Stomach (tissue), 8 donors: ENCODE measurements at regions not wholly inside any gene's neighbourhood (a gene's known extent, or its start where the extent isn't known, plus 50 kb on each side); places are given as distances from the start of the nearest gene placed in this dataset.
A peak's percentile ranks its signal among the peaks of the same experiment; 100 is the strongest.

Experiments
- DNase-seq, 2 donors: peaks; one replicate each; pipeline versions ENCODE4 v3.0.0 to v3.0.0-alpha.2; 2013 to 2019
- H3K27ac ChIP-seq, 5 donors: fragments of 200-600 bp in 4 of 5; sonication (generic) in 4 of 5; one replicate each; pipeline ENCODE4 v1.5.1; 2013 to 2019; ENCODE audit warnings: mild to moderate bottlenecking in 1 of 5, moderate library complexity in 1 of 5
- H3K27me3 ChIP-seq, 3 donors: fragments of 200-600 bp; sonication (generic); one replicate each; pipeline ENCODE4 v1.5.1; 2017 to 2019; ENCODE audit warnings: mixed run types in 1 of 3
- H3K36me3 ChIP-seq, 4 donors: fragments of 200-600 bp; sonication (generic); 1 replicate in 3 of 4; 2 replicates in 1 of 4; pipeline ENCODE4 v1.5.1; 2016 to 2019
- H3K4me1 ChIP-seq, 4 donors: fragments of 200-600 bp; sonication (generic); one replicate each; pipeline ENCODE4 v1.5.1; 2016 to 2019
- H3K4me3 ChIP-seq, 4 donors: fragments of 200-600 bp; sonication (generic) in 3 of 4; one replicate each; pipeline ENCODE4 v1.5.1; 2016 to 2019; ENCODE audit warnings: mild to moderate bottlenecking in 1 of 4
- H3K9me3 ChIP-seq, 4 donors: fragments of 200-600 bp; sonication (generic); one replicate each; pipeline ENCODE4 v1.5.1; 2016 to 2019
- CTCF ChIP-seq, 7 experiments: fragments of 450-650 bp in 4 of 7; fragments of 200-600 bp in 3 of 7; sonication (generic) in 3 of 7; IDR thresholded peaks; one replicate each; pipeline ENCODE4 v1.5.1; 2016 to 2019; ENCODE audit warnings: antibody characterized with exemption in 7 of 7, control low read depth in 2 of 7, mild to moderate bottlenecking in 1 of 7
- EP300 ChIP-seq: sonication (generic); formaldehyde crosslinking; IDR thresholded peaks from one replicate; pipeline ENCODE4 v1.6.1; 2017; ENCODE audit warnings: antibody characterized with exemption
- POLR2A ChIP-seq, 4 donors: fragments of 450-650 bp; IDR thresholded peaks; one replicate each; pipeline ENCODE4 v1.6.1; 2016; ENCODE audit warnings: antibody characterized with exemption in 4 of 4, control low read depth in 2 of 4, mild to moderate bottlenecking in 1 of 4, moderate library complexity in 1 of 4
- POLR2AphosphoS5 ChIP-seq, 3 donors: sonication (generic); formaldehyde crosslinking; IDR thresholded peaks; one replicate each; pipeline ENCODE4 v1.6.1; 2016; ENCODE audit warnings: antibody characterized with exemption in 3 of 3
- WGBS, 5 donors: extraction: QIAGEN DNeasy Blood & Tissue Kit in 3 of 5; methylation state at CpG; one replicate each; pipeline versions ENCODE4 v1.1.5 to v1.1.7; 2013 to 2018; 5-methylcytosine and 5-hydroxymethylcytosine counted together
- intact Hi-C: fragments of 100-400 bp; cut with DNase I; formaldehyde crosslinking; loops from one replicate; pipeline ENCODE4 v1.15.1; 2023; ENCODE audit warnings: low total_unique reads
- donor health status: healthy with polysubstance abuse.
- donor health status: Bipolar disorder and iron deficiency.
- donor health status: healthy.

GRCh38 chr7:25517906-25518305, 289.6 kb upstream of the NPVF start:
- no peak overlapping the region for H3K27ac ChIP-seq
- TF ChIP-seq POLR2A (IDR thresholded peaks at IDR 0.05) (no peak), CTCF (IDR thresholded peaks at IDR 0.05) (no peak), EP300 (no peak), POLR2AphosphoS5 (IDR thresholded peaks at IDR 0.05) (no peak)
- intact Hi-C loops = no loop called here
- H3K36me3 ChIP-seq = no peaks in the 10 kb centered on the region
- DNase-seq = no peak
- H3K27me3 ChIP-seq = no peaks in the 10 kb centered on the region
- no peaks in the 10 kb centered on the region for H3K9me3 ChIP-seq
- H3K4me3 ChIP-seq = no peak overlapping the region
- 73 to 89% (median 83%) methylated on average over 2 of the region's 2 CpGs for WGBS, 5 donors
- H3K4me1 ChIP-seq = no peaks in the 10 kb centered on the region

GRCh38 chr7:25520017-25520416, 291.7 kb upstream of the NPVF start:
- DNase-seq = peak in 1 of 2 donors; percentile 14
- intact Hi-C loops = no loop called here
- no peak overlapping the region for H3K27ac ChIP-seq
- H3K4me1 ChIP-seq = no peaks in the 10 kb centered on the region
- H3K27me3 ChIP-seq = no peaks in the 10 kb centered on the region
- no peaks in the 10 kb centered on the region for H3K36me3 ChIP-seq
- TF ChIP-seq POLR2A (IDR thresholded peaks at IDR 0.05) (no peak), EP300 (no peak)
- WGBS, 5 donors = 63 to 74% (median 68%) methylated on average over 5 of the region's 5 CpGs
- no peak overlapping the region for H3K4me3 ChIP-seq
- no peaks in the 10 kb centered on the region for H3K9me3 ChIP-seq

- H3K27me3 ChIP-seq = no peaks in the 10 kb centered on the region
- no peak overlapping the region for H3K27ac ChIP-seq
- no peaks in the 10 kb centered on the region for H3K36me3 ChIP-seq
- intact Hi-C loops = no loop called here
- DNase-seq = no peak
- H3K4me3 ChIP-seq = no peak overlapping the region
- TF ChIP-seq EP300 (no peak), CTCF (IDR thresholded peaks at IDR 0.05) (no peak), POLR2A (IDR thresholded peaks at IDR 0.05) (no peak), POLR2AphosphoS5 (IDR thresholded peaks at IDR 0.05) (no peak)
- 88 to 93% (median 91%) methylated on average over 6 of the region's 6 CpGs for WGBS, 5 donors
- H3K4me1 ChIP-seq = no peaks in the 10 kb centered on the region
- no peaks in the 10 kb centered on the region for H3K9me3 ChIP-seq
Observed at GRCh38 chr7:25520516-25520915, 292.2 kb upstream of the NPVF start.

- Histone ChIP-seq H3K27ac (no peak overlapping the region), H3K9me3 (no peaks in the 10 kb centered on the region), H3K4me3 (no peak overlapping the region), H3K27me3 (peaks cover 0 to 2% (median 0%) of the 10 kb centered on the region in 3 donors), H3K4me1 (no peaks in the 10 kb centered on the region), H3K36me3 (no peaks in the 10 kb centered on the region)
- intact Hi-C loops = no loop called here
- no peak for TF ChIP-seq EP300
- TF ChIP-seq POLR2AphosphoS5 (IDR thresholded peaks at IDR 0.05) = no peak
- TF ChIP-seq CTCF (IDR thresholded peaks at IDR 0.05) = no peak
- no peak for TF ChIP-seq POLR2A (IDR thresholded peaks at IDR 0.05)
- DNase-seq = no peak
- 86 to 94% (median 90%) methylated on average over 6 of the region's 6 CpGs for WGBS, 5 donors
Observed at GRCh38 chr7:25521236-25521635, 292.9 kb upstream of the NPVF start.

GRCh38 chr7:25522727-25523126, 294.4 kb upstream of the NPVF start:
- Histone ChIP-seq H3K4me3 (no peak overlapping the region), H3K9me3 (no peaks in the 10 kb centered on the region), H3K27ac (no peak overlapping the region), H3K27me3 (peaks cover 0 to 5% (median 0%) of the 10 kb centered on the region in 3 donors), H3K36me3 (no peaks in the 10 kb centered on the region), H3K4me1 (no peaks in the 10 kb centered on the region)
- no peak for TF ChIP-seq EP300
- no peak for TF ChIP-seq CTCF (IDR thresholded peaks at IDR 0.05)
- no peak for TF ChIP-seq POLR2AphosphoS5 (IDR thresholded peaks at IDR 0.05)
- no peak for TF ChIP-seq POLR2A (IDR thresholded peaks at IDR 0.05)
- DNase-seq = no peak
- intact Hi-C loops = no loop called here
